HepG2 (cell line): ENCODE measurements at regions not wholly inside any gene's neighbourhood (a gene's known extent, or its start where the extent isn't known, plus 50 kb on each side); places are given as distances from the start of the nearest gene placed in this dataset.

Source experiments
- ATAC-seq: fragments of 200-7000 bp; cut with Tn5 transposase; 3 replicates; pipeline ENCODE4 v1.9.1; 2020; ENCODE audit warnings: mild to moderate bottlenecking, moderate library complexity
- BruUV-seq: library from RNA; stranded (reverse); fragments of 400-500 nt; replicated peaks from 2 replicates; lab custom pipeline; 2021; lab: Mats Ljungman, UMichigan
- CTCF ChIA-PET: fragments of 300-600 bp; formaldehyde crosslinking; extraction: SDS; loops from one replicate; lab custom pipeline; 2021; ENCODE audit warnings: low total read pairs, inconsistent platforms, low intra/inter-chr PET ratio; lab: Yijun Ruan, JAX
- POLR2A ChIA-PET: fragments of 350-600 bp; sonication (Branson Sonifier 250); formaldehyde crosslinking; loops from one replicate; lab custom pipeline; 2020; ENCODE audit warnings: antibody characterized with exemption, inconsistent platforms; lab: Yijun Ruan, JAX
- DNase-seq: peaks from one replicate; pipeline ENCODE4 v3.0.0-alpha.2; 2015; ENCODE audit warnings: low spot score
- FAIRE-seq: peaks from 3 replicates; lab custom pipeline; 2011; peaks lifted over from hg19 to GRCh38; lab: Jason Lieb, UNC
- H2AFZ ChIP-seq: one replicate; pipeline ENCODE4 v1.6.1; 2011; ENCODE audit warnings: low read length, inconsistent platforms
- H3K27ac ChIP-seq: fragments of 300-600 bp; 3 replicates; pipeline ENCODE4 v1.8.0; 2011; ENCODE audit warnings: mixed run types, mild to moderate bottlenecking, mixed read lengths, low read length, inconsistent platforms; ENCODE audit not compliant: insufficient read depth; ENCODE audit errors: extremely low read length
- H3K27me3 ChIP-seq, 2 experiments: fragments of 200-600 bp in 1 of 2; 2 replicates in 1 of 2; 3 replicates in 1 of 2; pipeline versions ENCODE4 v1.6.0 to v1.8.0; 2011; ENCODE audit warnings: low read length in 2 of 2, mild to moderate bottlenecking in 2 of 2, moderate library complexity in 2 of 2, inconsistent platforms in 1 of 2; ENCODE audit not compliant: insufficient read depth in 2 of 2, control insufficient read depth in 1 of 2
- H3K36me3 ChIP-seq, 2 experiments: fragments of 200-600 bp in 1 of 2; replicated peaks in 1 of 2; 2 replicates in 1 of 2; 3 replicates in 1 of 2; pipeline versions ENCODE4 v1.5.1 to v1.8.0; 2011; ENCODE audit warnings: low read length in 2 of 2, inconsistent platforms in 1 of 2; ENCODE audit not compliant: insufficient read depth in 2 of 2, control insufficient read depth in 1 of 2
- H3K4me1 ChIP-seq: 2 replicates; pipeline ENCODE4 v1.5.1; 2012; ENCODE audit warnings: low read length, inconsistent platforms; ENCODE audit not compliant: insufficient read depth
- H3K4me2 ChIP-seq: 2 replicates; pipeline ENCODE4 v1.6.0; 2011; ENCODE audit warnings: low read depth, low read length, inconsistent platforms
- H3K4me3 ChIP-seq, 3 experiments: fragments of 200-600 bp in 1 of 3; sonication (generic), shearing (Covaris generic) in 1 of 3; replicated peaks in 1 of 3; 2 replicates each; pipeline ENCODE4 v1.5.1; 2011 to 2016; ENCODE audit warnings: low read length in 3 of 3, inconsistent platforms in 2 of 3, low read depth in 2 of 3, mild to moderate bottlenecking in 2 of 3, control low read depth in 1 of 3, mixed read lengths in 1 of 3; ENCODE audit not compliant: insufficient read depth in 1 of 3
- H3K79me2 ChIP-seq: one replicate; pipeline ENCODE4 v1.6.1; 2011; ENCODE audit warnings: low read length, inconsistent platforms; ENCODE audit not compliant: insufficient read depth
- H3K9ac ChIP-seq: 2 replicates; pipeline ENCODE4 v1.6.0; 2011; ENCODE audit warnings: mild to moderate bottlenecking, low read depth, low read length, inconsistent platforms; ENCODE audit not compliant: insufficient read depth
- H3K9me3 ChIP-seq: 2 replicates; pipeline ENCODE4 v1.5.1; 2012; ENCODE audit warnings: mild to moderate bottlenecking, low read length
- H4K20me1 ChIP-seq: 2 replicates; pipeline ENCODE4 v1.6.0; 2011; ENCODE audit warnings: inconsistent platforms, mild to moderate bottlenecking, low read length, moderate library complexity; ENCODE audit not compliant: insufficient read depth
- AGO1 ChIP-seq: fragments of 200-400 bp; formaldehyde crosslinking; IDR thresholded peaks from 2 replicates; pipeline ENCODE4 v1.6.1; 2017; ENCODE audit warnings: mild to moderate bottlenecking, low read depth, low read length, moderate library complexity; ENCODE audit not compliant: poor library complexity, severe bottlenecking
- FIP1L1 ChIP-seq: fragments of 200-400 bp; formaldehyde crosslinking; IDR thresholded peaks from 2 replicates; pipeline ENCODE4 v1.6.1; 2018; ENCODE audit warnings: low read depth, mild to moderate bottlenecking, low read length, moderate library complexity, borderline replicate concordance; ENCODE audit not compliant: insufficient read depth
- HMG20B ChIP-seq: conservative IDR thresholded peaks from 2 replicates; pipeline ENCODE4 v1.6.1; 2016; ENCODE audit warnings: missing genetic modification reagents, missing compliant biosample characterization
- NFE2 ChIP-seq: sonication (generic); formaldehyde crosslinking; IDR thresholded peaks from 2 replicates; pipeline ENCODE4 v1.4.0; 2020; ENCODE audit warnings: missing genetic modification reagents
- TBP ChIP-seq: sonication (generic); formaldehyde crosslinking; IDR thresholded peaks from 2 replicates; pipeline ENCODE4 v1.5.0; 2020; ENCODE audit warnings: missing genetic modification reagents
- UBTF ChIP-seq: sonication (generic); formaldehyde crosslinking; IDR thresholded peaks from 2 replicates; pipeline ENCODE4 v1.4.0; 2020; ENCODE audit warnings: mild to moderate bottlenecking, missing genetic modification reagents
- ZBTB20 ChIP-seq: sonication (generic); formaldehyde crosslinking; IDR thresholded peaks from 2 replicates; pipeline ENCODE4 v1.8.1; 2023; ENCODE audit warnings: missing genetic modification reagents, low read depth, mild to moderate bottlenecking, borderline replicate concordance
- ZBTB8A ChIP-seq: sonication (generic); formaldehyde crosslinking; IDR thresholded peaks from 2 replicates; pipeline ENCODE4 v1.4.0; 2020; ENCODE audit warnings: mild to moderate bottlenecking, low read depth, missing genetic modification reagents, borderline replicate concordance
- ZFP36 ChIP-seq: fragments of 150-350 bp; IDR thresholded peaks from 2 replicates; pipeline ENCODE4 v1.6.1; 2018; ENCODE audit warnings: borderline replicate concordance, low read length, low read depth; ENCODE audit not compliant: partially characterized antibody
- ZNF143 ChIP-seq: sonication (generic); formaldehyde crosslinking; IDR thresholded peaks from 2 replicates; pipeline ENCODE4 v1.4.0; 2020; ENCODE audit warnings: missing genetic modification reagents
- ZNF160 ChIP-seq: sonication (generic); formaldehyde crosslinking; IDR thresholded peaks from 2 replicates; pipeline ENCODE4 v1.8.0; 2022; ENCODE audit warnings: mild to moderate bottlenecking, inconsistent platforms, missing genetic modification reagents
- WGBS: methylation state at CpG from one replicate; pipeline ENCODE4 v1.1.6; 2017; ENCODE audit warnings: low lambda C conversion rate; 5-methylcytosine and 5-hydroxymethylcytosine counted together
- in situ Hi-C: cut with HindIII; loops from 2 replicates; pipeline ENCODE4 v1.10.0; 2017; ENCODE audit warnings: low pct_unique_long_range_greater_than_20kb; ENCODE audit not compliant: extremely low pct_ligation_motif_present
- intact Hi-C: fragments of 100-400 bp; cut with micrococcal nuclease; formaldehyde crosslinking; loops from one replicate; pipeline ENCODE4 v1.10.0; 2022; ENCODE audit not compliant: unreplicated experiment
- TF ChIP-seq, protein P1 (sequence below): IDR thresholded peaks from 2 replicates; pipeline ENCODE4 v1.6.1; 2012; ENCODE audit warnings: low read depth, low read length, improper control_type of control experiment
- TF ChIP-seq, protein P2 (sequence below): sonication (generic); formaldehyde crosslinking; IDR thresholded peaks from 2 replicates; pipeline ENCODE4 v1.8.0; 2023; ENCODE audit warnings: mild to moderate bottlenecking, missing genetic modification reagents
- TF ChIP-seq, protein P3 (sequence below): IDR thresholded peaks from 2 replicates; pipeline ENCODE4 v1.6.1; 2016; ENCODE audit warnings: control low read depth

DNA sequence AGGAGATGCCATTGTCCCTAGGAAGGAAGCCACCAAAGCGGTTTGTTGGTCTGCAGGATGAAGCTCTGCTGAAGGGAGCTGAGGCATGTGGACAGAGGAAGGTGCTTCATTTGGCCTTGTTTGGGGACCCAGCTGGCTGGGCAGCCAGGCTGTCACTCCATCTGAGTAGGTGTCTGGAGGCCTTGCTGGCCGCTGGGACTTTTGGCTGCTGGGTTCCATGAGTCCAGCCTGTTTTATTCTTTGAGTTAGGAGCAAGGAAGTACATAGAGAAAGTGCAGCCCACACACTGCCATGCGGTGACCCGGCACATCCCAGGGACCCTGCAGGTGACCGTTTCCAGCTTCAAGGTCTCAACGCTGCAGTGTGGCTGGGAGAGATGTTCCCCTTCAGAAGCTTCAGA lies 251.2 kb upstream of the IRX4 start:
- no peak for FAIRE-seq
- no peak for ATAC-seq
- BruUV-seq: no TSS peak
- Histone ChIP-seq H3K4me3 (no peak overlapping the region), H3K9me3 (no peaks in the 10 kb centered on the region), H3K79me2 (no peaks in the 10 kb centered on the region), H2AFZ (no peak overlapping the region), H3K4me2 (no peak overlapping the region), H3K27me3 (peaks cover 3 to 61% of the 10 kb centered on the region in 2 experiments; a peak in 3 of 5 replicates), H3K36me3 (no peaks in the 10 kb centered on the region), H3K9ac (no peak overlapping the region), H3K4me1 (peaks cover 30% of the 10 kb centered on the region), H4K20me1 (no peaks in the 10 kb centered on the region), H3K27ac (no peak overlapping the region)
- DNase-seq: no peak
- intact Hi-C loops: no loop called here
- ChIA-PET POLR2A (no interaction called here), CTCF (no interaction called here)
- 40% methylated on average over 1 of the region's 6 CpGs for WGBS
- in situ Hi-C loops: no loop called here
- TF ChIP-seq ZFP36 (no peak), AGO1 (no peak), ZNF143 (CRISPR knock-in tag) (no peak), FIP1L1 (no peak), UBTF (CRISPR knock-in tag) (no peak), TBP (CRISPR knock-in tag) (no peak), NFE2 (no peak), HMG20B (no peak), ZBTB8A (no peak), ZNF160 (CRISPR knock-in tag) (no peak), ZBTB20 (CRISPR knock-in tag) (no peak)
- TF ChIP-seq, protein P1, sequence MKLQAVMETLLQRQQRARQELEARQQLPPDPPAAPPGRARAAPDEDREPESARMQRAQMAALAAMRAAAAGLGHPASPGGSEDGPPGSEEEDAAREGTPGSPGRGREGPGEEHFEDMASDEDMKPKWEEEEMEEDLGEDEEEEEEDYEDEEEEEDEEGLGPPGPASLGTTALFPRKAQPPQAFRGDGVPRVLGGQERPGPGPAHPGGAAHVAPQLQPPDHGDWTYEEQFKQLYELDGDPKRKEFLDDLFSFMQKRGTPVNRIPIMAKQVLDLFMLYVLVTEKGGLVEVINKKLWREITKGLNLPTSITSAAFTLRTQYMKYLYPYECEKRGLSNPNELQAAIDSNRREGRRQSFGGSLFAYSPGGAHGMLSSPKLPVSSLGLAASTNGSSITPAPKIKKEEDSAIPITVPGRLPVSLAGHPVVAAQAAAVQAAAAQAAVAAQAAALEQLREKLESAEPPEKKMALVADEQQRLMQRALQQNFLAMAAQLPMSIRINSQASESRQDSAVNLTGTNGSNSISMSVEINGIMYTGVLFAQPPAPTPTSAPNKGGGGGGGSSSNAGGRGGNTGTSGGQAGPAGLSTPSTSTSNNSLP: no peak
- TF ChIP-seq, protein P2, sequence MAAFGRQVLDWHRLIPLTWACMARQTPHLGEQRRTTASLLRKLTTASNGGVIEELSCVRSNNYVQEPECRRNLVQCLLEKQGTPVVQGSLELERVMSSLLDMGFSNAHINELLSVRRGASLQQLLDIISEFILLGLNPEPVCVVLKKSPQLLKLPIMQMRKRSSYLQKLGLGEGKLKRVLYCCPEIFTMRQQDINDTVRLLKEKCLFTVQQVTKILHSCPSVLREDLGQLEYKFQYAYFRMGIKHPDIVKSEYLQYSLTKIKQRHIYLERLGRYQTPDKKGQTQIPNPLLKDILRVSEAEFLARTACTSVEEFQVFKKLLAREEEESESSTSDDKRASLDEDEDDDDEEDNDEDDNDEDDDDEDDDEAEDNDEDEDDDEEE (CRISPR knock-in tag): no peak
- TF ChIP-seq, protein P3, sequence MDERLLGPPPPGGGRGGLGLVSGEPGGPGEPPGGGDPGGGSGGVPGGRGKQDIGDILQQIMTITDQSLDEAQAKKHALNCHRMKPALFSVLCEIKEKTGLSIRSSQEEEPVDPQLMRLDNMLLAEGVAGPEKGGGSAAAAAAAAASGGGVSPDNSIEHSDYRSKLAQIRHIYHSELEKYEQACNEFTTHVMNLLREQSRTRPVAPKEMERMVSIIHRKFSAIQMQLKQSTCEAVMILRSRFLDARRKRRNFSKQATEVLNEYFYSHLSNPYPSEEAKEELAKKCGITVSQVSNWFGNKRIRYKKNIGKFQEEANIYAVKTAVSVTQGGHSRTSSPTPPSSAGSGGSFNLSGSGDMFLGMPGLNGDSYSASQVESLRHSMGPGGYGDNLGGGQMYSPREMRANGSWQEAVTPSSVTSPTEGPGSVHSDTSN (CRISPR knock-in tag): no peak
